Glutamatergic neuron (in vitro differentiated cells): ENCODE measurements at regions not wholly inside any gene's neighbourhood (a gene's known extent, or its start where the extent isn't known, plus 50 kb on each side); places are given as distances from the start of the nearest gene placed in this dataset.
"Not testable (repeated sequence)": the region's sequence is repeated elsewhere in the genome, so short reads cannot be mapped to it uniquely, and the experiment has no call there.

ENCODE experiments used
- DNase-seq: peaks from one replicate; pipeline ENCODE4 v3.0.0; 2022
- H3K27ac Mint-ChIP-seq: one replicate; pipeline ENCODE4 v1.8.0; 2020; ENCODE audit warnings: mild to moderate bottlenecking, mixed read lengths, inconsistent platforms; ENCODE audit not compliant: unreplicated experiment
- H3K27me3 Mint-ChIP-seq: one replicate; pipeline ENCODE4 v1.8.0; 2020; ENCODE audit warnings: mild to moderate bottlenecking, moderate library complexity, mixed read lengths, inconsistent platforms; ENCODE audit not compliant: unreplicated experiment
- H3K36me3 Mint-ChIP-seq: one replicate; pipeline ENCODE4 v1.8.0; 2020; ENCODE audit warnings: mild to moderate bottlenecking, mixed read lengths, inconsistent platforms; ENCODE audit not compliant: unreplicated experiment
- H3K4me1 Mint-ChIP-seq: one replicate; pipeline ENCODE4 v1.8.0; 2020; ENCODE audit warnings: mild to moderate bottlenecking, low read depth, mixed read lengths, inconsistent platforms; ENCODE audit not compliant: unreplicated experiment
- H3K4me3 Mint-ChIP-seq: one replicate; pipeline ENCODE4 v1.8.0; 2020; ENCODE audit warnings: mild to moderate bottlenecking, mixed read lengths, inconsistent platforms; ENCODE audit not compliant: unreplicated experiment
- H3K9me3 Mint-ChIP-seq: one replicate; pipeline ENCODE4 v1.8.0; 2020; ENCODE audit warnings: mild to moderate bottlenecking, moderate library complexity, mixed read lengths, inconsistent platforms; ENCODE audit not compliant: unreplicated experiment
- CTCF ChIP-seq: fragments of 200-600 bp; sonication (generic); IDR thresholded peaks from one replicate; pipeline ENCODE4 v1.5.0; 2021; ENCODE audit not compliant: partially characterized antibody, unreplicated experiment

DNA sequence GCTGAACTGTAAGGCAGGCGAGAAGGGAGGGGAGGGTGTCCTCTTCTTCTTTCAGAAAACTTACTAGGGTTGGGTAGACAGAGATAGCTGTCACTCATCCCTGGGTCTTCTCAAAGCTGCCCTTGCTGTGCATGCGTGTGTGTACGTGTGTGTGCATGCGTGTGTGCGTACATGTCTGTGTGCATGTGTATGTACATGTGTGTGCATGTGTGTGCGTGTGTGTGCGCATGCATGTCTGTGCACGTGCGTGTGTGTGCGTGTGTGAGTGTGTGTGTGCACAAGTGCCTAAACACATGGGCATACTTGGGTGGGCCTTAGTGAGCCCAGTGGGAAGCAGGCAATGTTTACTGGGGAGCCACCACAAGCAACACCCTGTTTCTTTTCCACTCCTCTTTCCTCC lies 154.8 kb upstream of the TNRC6C start:
- H3K36me3 Mint-ChIP-seq: no peaks in the 10 kb centered on the region
- DNase-seq: no peak
- peaks cover 19% of the 10 kb centered on the region for H3K27me3 Mint-ChIP-seq
- H3K4me3 Mint-ChIP-seq: peak overlapping the region; percentile 67
- H3K4me1 Mint-ChIP-seq: peaks cover 34% of the 10 kb centered on the region
- H3K9me3 Mint-ChIP-seq: peaks cover 9% of the 10 kb centered on the region
- H3K27ac Mint-ChIP-seq: peak overlapping the region; percentile 89
- no peak for TF ChIP-seq CTCF

DNA sequence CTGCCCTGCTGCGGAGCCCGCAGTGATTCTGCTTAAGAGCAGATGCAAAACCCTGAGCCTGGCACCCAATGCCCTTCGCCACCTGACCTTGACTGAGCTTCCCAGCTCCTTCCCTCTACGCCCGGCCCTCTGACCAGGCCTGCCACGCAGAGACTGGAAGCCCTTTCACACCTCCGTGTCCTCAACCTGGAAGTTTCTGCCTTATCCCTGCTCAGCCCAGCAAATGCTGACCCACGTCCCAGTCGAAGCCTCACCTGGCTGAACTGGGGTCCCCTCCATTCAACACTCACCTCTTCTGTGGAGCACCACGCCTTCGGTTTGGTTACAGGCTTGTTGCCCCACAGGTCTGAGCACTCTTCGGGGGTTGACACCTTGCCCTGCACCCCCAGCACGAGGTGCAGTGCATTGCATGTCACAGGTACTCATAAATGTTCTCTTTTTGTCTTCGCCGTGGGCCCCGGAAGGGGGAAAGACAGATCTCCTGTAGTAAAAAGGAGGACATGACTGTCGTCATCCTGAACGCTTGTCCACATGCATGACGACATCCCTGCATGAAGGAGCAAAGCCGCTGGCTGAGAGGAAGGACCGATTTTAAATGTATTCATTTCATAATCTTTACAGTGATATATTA lies 153.6 kb upstream of the TNRC6C start:
- Mint-ChIP-seq H3K27ac (no peak overlapping the region), H3K4me1 (peaks cover 34% of the 10 kb centered on the region), H3K9me3 (peaks cover 9% of the 10 kb centered on the region), H3K4me3 (no peak overlapping the region), H3K27me3 (peaks cover 19% of the 10 kb centered on the region), H3K36me3 (no peaks in the 10 kb centered on the region)
- no peak for TF ChIP-seq CTCF
- DNase-seq: peak; percentile 8

- H3K9me3 Mint-ChIP-seq, H3K36me3 Mint-ChIP-seq, H3K27ac Mint-ChIP-seq, H3K4me3 Mint-ChIP-seq: not testable (repeated sequence)
- Mint-ChIP-seq H3K27me3 (peaks cover 19% of the 10 kb centered on the region), H3K4me1 (peaks cover 38% of the 10 kb centered on the region)
- DNase-seq: peak; percentile 3
These were observed 152.5 kb upstream of the TNRC6C start for GRCh38 chr17:77805970-77806369.

DNA sequence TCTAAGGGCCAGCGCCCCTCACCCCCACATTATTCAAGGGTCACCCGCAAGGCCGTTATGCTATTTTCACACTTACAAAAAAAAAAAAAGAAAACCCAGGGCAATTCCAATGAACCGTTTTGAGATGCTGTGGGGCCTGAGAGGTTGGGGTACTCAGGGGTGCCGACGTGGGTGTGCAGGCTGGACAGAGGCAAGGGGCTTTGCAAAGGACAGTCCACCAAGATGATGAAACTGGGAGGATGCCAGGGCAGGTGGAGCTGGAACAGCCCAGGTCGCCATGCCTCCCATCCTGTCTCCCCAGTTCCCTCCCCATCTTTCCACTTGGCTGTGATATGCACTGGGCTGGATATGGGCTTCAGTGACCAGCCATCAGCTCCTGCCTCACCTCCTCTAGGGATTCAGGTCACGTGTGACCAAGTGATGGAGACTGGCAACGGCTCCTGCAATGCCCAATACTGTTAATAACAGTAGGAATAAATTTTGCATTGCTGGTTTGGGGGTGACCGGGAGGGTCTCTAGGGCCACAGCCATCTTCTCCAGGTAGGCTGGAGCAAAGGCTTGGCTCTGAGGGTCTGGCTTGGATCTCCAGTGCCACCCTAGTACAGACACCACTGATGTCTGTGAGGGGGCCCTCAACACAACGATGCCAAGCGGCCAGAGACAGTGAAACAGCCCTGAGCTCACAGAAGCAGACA lies 151.3 kb upstream of the TNRC6C start:
- Mint-ChIP-seq H3K27me3 (peaks cover 15% of the 10 kb centered on the region), H3K9me3 (peaks cover 6% of the 10 kb centered on the region)

DNA sequence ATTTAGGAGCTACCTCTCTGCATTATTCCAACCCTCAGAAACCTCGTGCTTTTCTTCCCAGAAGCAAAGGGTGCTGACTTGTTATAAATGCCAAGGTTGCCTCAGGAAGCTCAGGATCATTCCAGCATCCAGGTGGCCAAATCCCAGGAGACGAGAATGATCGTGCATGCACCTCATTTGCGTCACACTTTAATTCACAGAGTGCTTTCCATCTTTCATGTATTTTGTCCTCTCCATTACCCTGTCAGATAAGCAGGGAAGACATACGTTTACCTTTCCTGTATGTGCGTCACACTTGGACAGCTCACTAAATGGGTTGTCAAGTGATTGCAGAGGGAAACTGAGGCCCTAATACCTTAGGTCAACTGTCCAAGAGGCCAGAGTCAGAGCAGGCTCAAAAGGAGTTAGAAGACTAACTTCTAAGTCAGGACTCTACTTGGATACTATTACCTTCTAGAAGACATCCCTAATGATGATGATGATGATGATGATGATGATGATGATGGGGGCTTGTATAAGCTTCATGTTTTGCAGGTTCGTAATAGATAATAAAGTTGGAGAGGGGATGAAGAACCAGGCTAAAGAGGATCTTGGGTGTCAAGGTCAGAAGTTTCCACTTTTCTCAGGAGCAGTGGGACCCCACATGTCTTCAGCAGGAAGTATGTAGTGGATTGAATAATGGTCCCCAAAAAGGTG lies 150.6 kb upstream of the TNRC6C start:
- peaks cover 4% of the 10 kb centered on the region for H3K9me3 Mint-ChIP-seq
- H3K4me1 Mint-ChIP-seq: peaks cover 22% of the 10 kb centered on the region
- peak; percentile 1 for DNase-seq
- peaks cover 9% of the 10 kb centered on the region for H3K27me3 Mint-ChIP-seq
- no peaks in the 10 kb centered on the region for H3K36me3 Mint-ChIP-seq
- H3K4me3 Mint-ChIP-seq: no peak overlapping the region
- TF ChIP-seq CTCF: no peak
- H3K27ac Mint-ChIP-seq: no peak overlapping the region

More for the DNA sequence above, 151.3 kb upstream of the TNRC6C start:
- Mint-ChIP-seq H3K36me3 (no peaks in the 10 kb centered on the region), H3K4me3 (no peak overlapping the region), H3K27ac (no peak overlapping the region), H3K4me1 (peaks cover 29% of the 10 kb centered on the region)
- peak; percentile 3 for DNase-seq
- TF ChIP-seq CTCF: no peak
